ENCODE measurements at regions not wholly inside any gene's neighbourhood (a gene's known extent, or its start where the extent isn't known, plus 50 kb on each side); places are given as distances from the start of the nearest gene placed in this dataset.

DNA sequence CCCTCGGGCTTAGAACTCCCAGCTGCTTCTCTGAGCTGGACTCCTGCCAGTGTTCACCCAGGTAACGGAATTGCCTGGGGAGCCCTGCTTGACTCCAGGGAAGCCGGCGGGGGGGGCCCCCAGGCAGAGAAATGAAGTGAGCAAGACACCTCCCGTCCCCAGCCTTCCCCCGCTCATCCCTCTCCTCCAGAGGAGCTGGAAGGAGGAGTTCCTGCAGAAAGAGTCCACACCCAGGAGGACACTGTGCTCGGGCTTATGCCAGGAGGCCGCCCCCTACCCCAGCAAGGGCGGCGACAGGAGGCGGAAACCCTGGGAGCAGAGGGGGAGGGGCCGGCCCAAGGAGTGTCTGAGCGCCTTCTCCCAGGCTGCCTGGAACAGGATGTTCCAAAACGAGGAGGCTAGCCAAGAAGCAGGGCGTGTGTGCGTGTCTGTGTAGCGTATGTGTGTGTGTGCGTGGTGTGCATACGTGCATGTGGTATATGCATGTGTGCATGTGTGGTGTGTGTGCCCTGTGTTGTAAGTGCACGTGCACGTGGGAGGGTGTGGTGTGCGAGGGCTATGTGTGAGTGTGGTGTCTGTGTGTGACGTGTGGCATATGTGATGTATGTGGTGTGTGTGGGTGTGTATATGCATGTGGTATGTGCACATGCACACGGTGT lies 511.3 kb downstream of the SHQ1 start:
- DNase-seq = peak; percentile 94

DNA sequence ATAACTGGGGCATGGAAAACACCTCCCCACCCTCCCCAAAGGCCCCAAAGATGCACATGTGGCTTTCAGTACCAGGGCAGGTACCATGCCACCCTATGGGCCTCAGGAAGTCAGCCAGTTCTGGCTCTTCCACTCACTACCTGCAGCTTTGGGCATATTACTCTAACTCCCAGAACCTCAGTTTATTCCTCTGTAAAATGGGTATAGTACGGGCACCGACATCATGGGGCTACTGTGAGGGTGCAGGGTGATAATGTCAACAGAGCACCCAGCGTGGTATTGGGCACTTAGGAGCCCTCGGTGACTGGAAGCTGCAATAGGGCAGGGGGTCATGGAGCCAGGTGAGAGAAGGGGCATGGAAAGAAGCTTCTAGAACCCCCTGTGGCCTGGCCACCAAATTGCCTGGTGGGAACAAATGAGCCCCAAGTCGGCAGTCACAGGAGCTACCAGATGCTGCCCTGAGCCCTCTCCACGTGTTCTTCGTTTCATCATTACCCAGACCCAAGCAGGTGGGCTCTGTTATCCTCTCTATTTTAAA lies 512.1 kb downstream of the SHQ1 start:
- no peak for DNase-seq

DNA sequence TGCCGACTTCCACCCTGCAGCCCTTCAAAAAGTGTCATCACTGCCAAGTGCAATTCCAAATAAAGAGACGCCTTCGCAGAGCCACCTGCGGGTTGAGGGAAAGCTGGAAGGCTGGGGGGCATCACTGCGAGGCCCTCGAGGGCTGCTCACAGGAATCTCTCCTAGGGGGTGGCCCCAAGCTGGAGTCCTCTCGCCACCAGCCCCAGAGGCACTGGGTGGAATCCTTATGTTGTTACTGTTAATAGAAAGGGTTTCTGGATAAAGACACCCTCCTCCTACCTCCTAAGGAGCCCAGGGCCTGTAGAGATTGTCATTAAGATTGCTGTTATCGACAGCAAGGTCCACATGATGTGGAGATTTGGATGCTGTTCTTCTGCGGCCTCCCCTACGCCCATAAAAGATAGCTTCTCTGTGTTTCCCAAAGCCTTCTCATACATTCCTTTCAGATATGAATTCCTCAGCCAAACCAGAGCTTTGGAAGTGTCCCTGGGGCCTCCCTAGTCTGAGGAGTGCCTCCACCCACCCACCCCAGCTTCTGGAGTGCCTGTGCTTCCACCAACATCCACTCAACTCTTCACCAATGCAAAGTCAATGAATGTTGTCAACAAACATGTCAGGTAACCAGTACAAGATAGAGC lies 512.7 kb downstream of the SHQ1 start:
- DNase-seq = no peak

DNA sequence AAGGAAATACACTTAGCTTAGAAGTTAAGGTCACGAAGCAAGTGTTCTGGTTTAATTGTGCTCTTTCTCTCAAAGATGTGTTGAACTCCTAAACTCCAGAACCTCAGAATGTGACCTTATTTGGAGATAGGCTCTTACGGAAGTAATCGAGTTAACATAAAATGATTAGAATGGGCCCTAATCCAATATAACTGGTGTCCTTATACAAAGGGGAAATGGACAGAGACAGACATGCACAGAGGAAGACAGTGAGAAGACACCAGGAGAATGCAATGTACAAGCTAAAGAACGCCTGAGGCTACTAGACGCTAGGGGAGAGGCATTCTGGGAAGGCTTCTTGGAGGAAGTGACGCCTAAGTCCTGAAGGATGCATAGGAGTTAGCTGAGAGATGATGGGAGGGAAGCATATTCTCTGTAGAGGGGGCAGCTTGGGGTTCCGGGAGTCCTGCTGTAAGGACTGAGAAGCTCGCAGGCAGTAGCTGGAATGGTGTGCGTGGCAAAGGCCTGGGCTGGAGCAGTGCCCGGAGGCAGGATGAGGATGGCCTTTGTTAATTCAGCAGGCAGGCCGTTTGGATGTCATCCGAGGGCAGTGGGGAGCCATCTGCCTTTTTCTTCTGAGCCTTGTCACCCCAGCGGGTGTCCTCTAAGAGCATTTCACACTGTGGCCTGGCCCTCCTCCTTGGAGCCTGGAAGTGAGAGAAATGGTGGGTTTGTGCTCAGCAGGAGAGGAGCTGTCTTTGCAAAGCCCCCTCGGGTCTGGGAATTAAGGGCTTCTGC lies 513.4 kb downstream of the SHQ1 start:
- no peak for DNase-seq

DNA sequence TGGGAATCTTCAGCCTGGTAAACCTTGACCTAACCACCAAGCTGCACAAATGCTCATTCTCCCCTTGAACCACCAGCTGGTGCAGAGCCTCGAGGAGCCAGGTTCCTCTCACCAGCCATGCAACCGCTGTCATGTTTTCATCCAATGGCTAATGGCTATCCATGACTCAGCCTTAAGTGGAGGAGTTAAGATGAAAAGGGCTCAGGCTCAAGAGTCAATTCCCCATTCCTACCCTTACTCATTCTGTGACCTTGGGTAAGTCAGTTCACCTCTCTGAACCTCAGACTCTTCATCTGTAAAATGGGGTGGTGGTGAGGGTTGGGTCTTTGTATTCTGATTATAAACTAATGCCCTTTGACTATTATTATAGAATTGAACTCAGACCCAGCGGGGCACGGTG lies 515.6 kb downstream of the SHQ1 start:
- DNase-seq = no peak

DNA sequence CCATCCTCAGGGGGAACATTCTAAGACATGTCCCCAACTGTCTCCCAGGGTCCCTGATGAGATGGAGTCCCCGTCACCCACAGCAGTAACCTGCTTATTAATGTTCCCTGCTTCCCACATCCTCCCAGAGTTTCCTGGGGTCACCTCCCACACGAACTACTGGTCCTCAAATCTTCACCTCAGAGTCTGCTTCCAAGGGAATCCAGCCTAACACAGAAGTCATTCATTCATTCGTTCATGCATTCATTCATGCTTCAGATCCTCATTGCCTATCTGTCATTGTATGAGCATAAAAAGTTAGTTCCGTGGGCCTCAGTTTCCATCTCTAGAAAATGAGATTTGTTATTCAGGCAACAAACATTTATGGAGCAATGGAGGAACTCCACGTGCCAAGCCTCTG lies 516.2 kb downstream of the SHQ1 start:
- DNase-seq = no peak

DNA sequence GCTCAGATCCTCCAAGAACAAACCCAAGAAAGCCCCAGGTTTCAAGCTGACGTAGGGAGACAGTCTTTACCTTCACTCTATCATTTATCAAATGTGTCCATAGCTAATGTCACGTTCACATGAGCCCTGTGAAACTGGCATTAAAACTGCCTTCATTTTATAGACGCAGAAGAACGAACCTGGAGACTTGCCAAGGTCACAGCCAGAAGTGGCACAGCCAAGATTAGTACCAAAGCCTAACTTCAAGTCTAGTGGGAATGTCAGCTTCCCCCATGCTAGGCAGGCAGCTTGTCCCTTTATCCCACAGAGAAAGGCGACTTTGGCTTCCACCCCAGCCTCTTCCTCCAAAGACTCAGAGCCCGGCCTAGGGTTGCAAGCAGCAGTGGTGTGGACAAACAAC lies 517.2 kb downstream of the SHQ1 start:
- no peak for DNase-seq

DNA sequence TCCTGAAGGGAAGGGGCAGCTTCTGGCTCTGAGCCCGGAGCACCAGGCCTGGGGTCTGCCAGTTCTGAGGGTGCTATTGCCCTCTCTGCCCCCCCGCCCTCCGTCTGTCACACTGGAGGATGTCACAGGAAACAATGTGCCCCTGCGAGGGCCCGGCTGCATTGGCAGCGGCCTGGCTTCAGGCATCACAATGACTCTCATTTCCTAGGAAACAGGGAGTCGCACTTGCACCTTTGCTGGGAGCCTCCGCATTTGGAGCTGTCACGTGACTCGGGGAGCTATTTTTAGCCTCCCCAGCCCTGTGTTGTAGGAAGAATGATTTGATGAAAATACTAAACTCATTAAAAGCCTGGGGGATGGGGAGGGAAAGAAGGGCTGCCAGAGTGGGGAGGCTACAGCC lies 518.9 kb downstream of the SHQ1 start:
- no peak for DNase-seq

DNA sequence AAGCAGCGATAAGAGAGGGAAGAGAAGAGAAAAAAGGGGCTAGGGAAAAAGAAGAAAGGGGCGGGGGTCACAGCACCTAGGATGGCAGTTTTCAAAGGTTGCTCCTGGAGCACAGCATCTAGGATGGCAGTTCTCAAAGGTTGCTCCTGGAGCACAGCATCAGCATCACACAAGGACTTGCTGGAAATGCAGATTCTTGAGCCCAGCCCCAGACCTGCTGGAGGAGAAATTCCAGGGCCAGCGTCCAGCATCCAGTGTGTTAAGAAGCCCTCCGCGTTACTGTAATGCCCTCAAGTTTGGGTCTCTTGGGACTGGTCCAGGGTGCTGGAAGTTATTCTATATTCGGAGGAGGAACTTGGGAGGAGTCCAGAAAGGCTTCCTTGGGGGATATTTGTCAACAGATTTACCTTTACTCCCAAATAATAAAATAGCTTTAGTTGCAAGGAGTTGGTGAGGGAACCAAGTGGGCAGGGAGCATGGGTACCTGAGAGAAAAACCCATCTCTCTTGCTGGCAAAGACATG lies 519.4 kb downstream of the SHQ1 start:
- no peak for DNase-seq

DNA sequence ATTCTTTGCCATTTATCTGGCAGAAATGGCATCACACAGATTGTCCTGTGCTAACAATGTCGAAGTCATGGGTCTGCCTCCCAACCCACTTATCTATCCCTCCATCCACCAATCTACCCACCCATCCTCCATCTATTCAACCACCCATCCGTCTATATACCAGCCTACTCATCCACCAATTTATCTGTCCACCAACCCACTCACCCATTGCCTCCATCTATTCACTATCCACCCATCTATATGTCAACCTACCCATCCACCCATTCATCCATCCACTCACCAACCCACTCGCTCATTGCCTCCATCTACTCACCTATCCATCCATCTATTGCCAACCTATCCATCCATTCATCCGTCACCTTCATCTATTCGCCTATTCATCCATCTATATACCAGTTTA lies 521.2 kb downstream of the SHQ1 start:
- DNase-seq = no peak

DNA sequence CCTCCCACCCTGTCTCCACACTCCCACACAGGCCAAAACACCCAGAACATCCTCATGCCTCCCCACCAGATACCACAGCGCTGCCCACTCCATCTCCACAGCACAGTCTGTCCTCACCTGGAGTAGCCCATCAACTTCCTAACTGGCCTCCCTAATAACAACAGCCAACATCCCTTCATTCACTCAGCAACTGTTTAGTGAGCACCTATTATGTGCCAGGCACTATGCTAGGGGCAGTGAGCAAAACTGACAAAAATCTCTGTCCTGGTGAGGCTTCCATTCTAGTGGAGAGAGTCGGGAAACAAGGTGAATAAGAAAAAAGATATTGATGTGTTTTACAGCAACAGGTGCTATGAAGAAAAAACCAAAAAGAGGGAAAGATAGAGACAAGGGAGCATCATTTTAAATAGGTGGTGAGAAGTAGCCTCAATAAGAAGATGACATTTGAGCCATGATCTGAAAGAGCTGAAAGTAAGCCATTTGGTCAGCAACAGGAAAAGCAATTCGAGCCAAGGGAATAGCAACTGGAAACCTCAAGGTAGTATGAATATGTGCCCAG lies 523.9 kb downstream of the SHQ1 start:
- no peak for DNase-seq

DNA sequence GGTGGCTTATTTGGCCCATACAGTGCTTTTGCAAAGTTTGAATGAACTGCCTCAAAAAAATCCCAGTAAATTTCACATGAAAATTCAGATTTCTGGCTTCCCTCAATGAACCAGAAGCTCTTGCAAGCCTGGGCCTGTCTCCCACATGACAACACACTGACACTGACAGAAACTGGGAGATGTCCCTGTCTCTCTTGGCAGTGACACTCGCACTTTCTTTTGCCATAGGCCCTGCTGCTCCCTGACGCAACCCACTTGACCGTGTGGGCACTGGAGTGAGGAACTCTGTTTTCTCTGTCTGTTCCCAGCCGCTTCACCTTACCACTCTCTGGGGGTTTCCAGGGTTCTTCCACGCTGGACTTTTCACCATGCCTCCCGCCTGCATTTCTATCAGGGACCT lies 524.5 kb downstream of the SHQ1 start:
- no peak for DNase-seq

DNA sequence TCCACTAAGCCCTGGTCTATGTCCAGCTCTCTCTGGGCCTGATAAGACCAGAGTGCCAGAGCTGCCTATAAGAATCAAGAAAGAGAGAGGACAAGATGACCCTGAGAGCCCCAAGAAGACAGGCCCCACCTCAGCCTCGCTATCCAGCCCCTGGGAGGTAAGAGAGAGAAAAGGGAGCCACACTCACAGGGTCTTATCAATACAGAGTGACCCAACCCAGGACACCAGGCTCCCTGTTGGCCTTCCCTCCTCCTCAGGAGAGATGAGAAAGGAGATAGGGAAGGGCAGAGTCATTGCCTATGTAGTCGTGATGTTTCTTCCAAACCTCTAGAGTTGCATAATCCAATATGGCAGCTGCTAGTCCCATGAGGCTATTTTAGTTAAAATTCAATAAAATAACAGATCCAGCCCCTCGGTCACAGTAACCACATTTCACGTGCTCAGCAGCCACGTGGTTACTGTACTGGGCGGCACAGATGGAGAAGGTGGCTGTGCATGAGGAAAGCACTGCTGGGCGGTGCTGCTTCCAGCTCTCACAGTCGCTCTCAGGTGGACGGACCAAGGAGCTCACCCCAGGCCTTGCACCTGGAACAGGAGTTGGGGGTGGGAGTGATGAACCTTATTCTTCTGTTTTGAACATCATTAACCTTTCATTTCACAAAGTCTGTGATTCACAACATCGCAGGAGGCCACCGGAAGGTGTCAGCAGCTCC lies 525.8 kb downstream of the SHQ1 start:
- DNase-seq = no peak

DNA sequence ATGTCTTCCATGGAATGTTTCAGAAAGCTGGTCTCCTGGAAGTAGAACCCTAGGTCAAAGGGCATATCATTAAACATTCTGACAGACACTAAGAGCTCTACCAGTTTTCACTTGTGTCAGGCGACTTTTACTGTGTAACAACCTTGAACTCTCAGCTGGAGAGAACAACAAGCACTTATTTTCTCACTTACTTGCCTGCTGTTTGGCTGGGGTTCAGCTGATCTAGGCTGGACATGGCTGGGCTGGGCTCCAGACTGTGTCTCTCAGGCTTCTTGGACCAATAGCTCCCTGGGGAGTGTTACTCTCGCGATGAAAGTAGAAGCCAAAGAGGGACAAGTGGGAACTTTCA lies 527.3 kb downstream of the SHQ1 start:
- DNase-seq = no peak

DNA sequence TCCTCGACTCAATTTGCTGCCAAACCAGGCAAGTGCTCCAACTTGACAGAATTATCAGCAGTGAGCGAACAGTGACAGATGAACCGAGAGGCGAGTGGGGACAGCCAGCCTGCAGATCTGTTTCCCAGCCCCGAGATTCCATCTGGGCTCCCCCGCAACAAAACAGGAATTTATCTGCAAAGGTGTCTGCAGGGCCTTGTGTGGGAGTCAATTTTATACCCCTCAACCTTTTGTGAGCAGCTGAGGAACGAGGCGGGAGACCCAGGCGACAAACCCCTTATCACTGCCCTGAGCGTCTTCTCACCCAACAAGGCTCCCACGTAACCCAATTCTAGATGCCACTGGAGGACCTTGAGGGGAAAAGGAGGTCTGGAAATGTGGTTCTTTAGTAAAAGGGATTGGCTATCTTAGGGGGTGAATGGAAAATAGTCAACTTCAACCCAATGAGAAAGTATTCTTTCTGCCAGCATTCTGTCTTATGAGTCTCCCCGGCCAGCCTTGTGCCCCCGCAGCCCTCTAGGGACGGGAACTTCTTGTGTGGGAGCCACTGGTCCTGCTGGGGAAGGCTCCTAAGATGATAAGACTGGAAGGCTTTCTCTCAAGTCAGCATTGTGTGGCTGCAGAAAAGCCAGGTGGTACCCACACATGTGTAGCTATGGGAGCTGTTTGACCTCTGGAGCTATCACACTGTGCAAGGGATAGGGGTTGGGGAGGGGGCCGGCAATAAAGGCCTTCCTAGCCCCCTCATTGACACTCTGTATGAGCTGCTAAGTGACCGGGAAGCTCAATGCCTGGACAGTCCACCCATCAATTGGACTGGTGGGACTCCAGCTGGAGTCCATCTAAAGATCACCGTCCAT lies 527.9 kb downstream of the SHQ1 start:
- DNase-seq = no peak

DNA sequence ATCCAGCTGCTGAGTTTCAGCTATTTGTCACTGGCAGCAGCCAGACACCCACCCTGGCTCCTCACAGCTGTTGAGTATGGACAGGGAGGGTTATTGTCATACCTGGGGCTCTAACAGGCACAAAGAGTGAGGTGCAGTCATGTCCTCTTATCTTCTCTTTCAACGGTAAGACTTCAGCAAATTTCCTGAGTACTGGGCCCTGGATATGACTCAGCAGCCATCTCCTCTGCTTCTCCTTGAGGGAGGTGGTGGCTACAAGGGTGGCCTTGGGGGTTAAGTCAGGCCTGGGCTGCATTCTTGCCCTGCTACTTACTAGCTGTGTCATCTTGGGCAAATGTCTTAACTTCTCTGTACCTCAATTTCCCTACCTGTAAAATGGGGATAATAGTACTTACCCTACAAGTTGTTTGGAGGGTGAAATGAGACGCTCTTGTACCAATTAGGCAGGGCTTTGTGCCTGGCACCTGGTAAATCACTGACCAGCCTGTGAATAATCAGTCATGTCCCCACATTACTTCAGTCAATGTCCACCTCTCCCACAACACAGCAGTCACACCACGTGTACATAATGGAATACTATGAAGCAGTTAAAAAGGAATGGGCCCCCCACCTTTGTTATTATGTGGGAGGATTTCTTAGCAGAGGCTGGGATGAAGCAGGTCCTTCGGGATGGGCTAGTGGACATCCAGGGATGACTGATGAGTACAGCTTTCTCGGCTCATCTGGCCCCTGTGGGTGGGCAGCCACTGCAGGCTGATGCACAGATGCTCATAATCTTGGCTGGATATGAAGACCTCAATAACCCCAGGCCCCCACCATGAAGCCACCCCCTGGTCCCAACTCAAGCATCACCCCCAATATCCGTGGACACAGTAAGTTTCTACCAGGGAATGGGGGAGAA lies 528.8 kb downstream of the SHQ1 start:
- DNase-seq = no peak

DNA sequence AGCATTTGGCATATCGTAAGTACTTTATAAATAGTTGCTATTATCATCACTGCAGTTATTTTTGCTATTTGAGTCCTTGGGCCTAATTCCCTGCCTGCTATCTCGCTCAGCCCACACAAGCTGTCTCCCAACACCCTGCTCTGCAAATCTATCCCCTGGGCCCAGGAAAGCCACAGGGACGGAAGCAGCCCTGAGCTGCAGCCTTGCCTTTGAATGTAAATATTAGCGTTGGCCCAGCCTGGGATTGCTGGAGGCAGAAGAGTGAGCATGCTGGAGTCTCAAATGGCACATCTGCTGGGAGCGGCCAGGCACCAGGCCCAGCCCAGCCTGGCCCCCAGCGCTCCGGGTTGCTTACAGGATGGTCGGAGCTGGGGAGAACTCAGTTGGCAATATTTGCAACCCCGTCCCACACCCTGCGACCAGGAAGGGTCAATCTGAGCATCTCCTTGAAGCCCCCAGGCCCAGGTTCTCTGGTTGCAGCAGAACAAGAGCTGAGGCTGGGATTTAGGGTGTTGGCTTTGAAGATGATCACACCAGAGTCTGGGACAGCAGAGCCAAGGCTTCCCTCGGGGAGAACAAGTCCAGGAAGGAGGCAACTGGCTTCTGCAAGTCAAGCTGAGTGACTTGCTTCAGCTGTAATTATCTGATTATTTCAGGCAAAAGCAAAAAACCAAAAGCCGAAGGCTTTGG lies 529.6 kb downstream of the SHQ1 start:
- no peak for DNase-seq

DNA sequence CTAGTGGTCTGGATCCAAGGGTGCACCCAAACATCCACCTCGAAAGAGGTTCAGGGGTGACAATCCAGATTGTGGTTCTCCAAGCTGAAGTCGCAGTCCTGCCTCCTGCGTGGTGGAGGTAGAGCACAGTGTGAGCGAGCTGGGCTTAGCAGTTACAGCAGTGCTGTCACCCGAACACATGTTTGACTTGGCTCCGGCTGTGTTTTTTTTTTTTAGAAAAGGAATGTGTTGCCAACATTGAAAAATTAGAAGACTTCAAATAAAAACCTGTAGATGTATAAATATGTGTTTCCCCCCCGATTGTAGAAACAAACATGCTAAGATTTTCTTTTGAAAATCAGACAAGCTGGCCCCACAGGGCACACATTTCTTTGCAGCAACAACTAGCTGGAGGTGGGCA lies 530.8 kb downstream of the SHQ1 start:
- DNase-seq = no peak

DNA sequence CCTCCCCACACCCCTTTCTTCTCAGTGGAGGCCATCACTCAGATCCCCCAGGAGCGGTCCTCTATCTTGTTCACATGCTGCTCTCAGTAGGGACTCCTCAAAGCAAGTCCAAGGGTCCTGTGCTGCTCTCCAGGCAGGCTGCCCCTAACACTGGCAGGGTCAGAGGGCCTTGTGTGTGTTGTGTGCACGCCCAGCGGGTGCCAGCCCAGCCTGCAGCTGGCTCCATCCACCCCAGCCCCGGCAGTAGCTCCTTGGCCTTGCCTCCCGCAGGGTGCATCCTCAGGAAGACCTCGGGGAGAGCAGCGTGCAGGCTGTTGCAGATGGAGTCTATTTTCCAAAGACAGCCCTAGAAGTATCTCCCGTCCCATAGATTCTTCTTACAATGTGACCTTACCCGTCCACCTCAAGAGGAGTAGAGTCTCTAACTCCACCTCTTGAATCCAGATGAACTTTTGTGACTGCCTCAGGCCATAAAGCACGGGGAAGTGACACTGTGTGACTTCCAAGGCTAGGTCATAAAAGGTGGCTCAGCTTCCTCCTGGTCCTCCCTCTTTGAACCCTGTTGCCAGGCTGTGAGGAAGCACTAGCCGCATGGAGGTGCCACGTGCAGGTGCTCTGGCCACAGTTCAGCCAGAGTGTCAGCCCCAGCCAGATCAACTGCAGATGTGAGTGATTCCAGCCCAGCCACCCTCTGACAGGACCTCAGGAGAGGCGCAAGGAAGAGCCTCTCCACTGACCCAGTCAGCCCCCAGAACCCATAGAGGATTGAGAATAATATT lies 531.6 kb downstream of the SHQ1 start:
- DNase-seq = no peak

All from left hindlimb (tissue), 1 donor.